GM20000 (cell line): ENCODE measurements at regions not wholly inside any gene's neighbourhood (a gene's known extent, or its start where the extent isn't known, plus 50 kb on each side); places are given as distances from the start of the nearest gene placed in this dataset.

Experiments
- DNase-seq: peaks from one replicate; pipeline ENCODE4 v3.0.0; 2012; ENCODE audit warnings: low spot score
- TF ChIP-seq, protein P1 (sequence below): IDR thresholded peaks from 2 replicates; pipeline ENCODE4 v1.5.1; 2012; ENCODE audit warnings: mild to moderate bottlenecking, control low read depth; ENCODE audit errors: extremely low read depth, missing control alignments

DNA sequence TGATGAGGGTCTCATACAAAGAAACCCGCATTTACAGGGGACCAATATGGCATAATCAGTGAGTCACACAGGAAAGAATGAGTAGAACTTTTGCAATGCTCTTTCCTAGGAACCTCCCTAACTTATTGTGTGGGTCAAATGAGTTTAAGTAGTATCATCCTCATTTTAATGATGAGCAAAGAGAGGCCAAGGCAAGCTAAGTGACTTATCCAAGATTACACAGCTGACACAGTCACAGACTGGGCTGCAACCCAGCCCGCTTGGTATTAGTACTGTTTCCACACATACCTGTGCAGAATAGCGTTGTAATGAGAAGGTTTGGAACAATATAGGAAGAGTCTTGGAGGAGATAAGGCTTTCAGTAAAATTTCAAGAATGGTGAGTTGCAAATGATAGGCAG is 91.0 kb upstream of the PPP1R2C start:
- DNase-seq, result no peak
- TF ChIP-seq, protein P1, sequence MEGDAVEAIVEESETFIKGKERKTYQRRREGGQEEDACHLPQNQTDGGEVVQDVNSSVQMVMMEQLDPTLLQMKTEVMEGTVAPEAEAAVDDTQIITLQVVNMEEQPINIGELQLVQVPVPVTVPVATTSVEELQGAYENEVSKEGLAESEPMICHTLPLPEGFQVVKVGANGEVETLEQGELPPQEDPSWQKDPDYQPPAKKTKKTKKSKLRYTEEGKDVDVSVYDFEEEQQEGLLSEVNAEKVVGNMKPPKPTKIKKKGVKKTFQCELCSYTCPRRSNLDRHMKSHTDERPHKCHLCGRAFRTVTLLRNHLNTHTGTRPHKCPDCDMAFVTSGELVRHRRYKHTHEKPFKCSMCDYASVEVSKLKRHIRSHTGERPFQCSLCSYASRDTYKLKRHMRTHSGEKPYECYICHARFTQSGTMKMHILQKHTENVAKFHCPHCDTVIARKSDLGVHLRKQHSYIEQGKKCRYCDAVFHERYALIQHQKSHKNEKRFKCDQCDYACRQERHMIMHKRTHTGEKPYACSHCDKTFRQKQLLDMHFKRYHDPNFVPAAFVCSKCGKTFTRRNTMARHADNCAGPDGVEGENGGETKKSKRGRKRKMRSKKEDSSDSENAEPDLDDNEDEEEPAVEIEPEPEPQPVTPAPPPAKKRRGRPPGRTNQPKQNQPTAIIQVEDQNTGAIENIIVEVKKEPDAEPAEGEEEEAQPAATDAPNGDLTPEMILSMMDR, result no peak

DNA sequence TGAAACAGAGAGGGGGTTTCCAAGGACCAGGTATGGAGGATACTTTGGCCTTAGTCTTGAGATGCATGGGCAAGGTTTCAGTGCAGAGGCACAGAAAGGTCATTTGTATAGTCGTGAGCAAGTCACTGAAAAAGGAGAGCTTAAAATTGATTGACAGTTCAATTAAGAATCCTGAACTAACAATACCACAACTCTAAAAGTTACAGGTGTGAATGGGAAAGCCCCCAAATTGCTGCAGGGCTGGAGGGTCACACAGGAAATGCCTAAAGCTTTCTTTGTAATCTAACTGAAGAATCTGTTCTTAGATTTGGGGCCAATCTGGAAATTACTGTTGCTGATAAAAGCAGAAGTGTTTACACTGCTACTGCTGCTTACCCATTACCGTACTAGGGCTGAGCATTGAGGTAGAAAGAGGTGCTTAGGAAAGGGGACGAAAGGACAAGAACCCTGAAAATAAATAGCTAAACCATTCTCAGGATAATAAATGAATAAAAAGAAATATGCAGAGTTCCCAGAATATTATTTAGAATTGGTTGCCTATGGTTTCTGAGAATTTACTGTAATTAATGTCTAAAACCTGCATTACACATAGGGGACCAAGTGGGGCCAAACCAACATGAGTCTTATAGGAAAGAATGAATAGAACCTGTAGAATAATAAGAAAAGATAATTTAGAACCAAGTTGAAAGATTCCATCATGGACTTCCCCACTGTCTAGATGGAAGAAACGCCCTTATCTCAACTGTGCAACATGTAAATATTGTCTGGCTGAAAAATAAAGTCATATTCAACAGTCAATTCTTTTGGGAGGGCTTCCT is 91.9 kb upstream of the PPP1R2C start:
- TF ChIP-seq, protein P1, result no peak
- peak; percentile 30 for DNase-seq

DNA sequence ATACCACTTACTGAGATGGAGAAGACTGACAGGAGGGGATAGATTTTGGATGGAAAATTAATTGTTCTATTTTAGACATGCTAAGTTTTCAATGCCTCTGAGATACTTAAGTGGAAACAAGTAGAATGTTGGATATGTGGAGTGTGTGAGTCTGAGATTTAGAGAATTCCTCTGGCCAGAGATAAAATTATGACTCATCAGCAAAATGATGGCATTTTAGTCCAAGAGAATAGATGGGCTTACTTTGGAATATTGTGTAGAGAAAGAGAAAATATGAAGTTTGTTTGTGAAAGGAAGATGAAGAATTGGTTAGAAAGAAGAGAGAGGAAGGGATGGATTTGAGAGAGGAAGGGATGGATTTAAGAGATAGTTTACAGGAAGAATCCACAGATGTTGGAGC is 108.6 kb upstream of the PPP1R2C start:
- DNase-seq, result no peak
- TF ChIP-seq, protein P1, result no peak

DNA sequence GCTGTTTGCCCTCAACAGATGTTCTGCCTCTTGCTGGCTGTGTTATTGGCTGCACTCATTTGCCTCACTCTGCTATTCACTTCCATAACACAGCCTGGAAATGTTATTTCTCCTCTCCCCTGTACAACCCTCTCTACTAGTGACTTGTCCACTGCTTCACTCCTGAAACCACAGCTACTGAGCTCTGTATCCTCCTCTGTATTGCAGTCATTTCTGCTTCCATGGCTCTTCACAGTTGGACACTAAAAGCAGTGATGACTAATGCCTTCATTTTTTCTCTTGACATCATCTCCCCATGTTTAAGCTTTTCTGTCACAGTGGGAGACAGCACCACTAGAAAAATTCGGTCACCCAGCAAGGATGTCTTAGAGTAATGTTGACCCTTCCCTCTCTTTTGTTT is 123.0 kb upstream of the PPP1R2C start:
- DNase-seq, result no peak
- TF ChIP-seq, protein P1, result no peak

DNA sequence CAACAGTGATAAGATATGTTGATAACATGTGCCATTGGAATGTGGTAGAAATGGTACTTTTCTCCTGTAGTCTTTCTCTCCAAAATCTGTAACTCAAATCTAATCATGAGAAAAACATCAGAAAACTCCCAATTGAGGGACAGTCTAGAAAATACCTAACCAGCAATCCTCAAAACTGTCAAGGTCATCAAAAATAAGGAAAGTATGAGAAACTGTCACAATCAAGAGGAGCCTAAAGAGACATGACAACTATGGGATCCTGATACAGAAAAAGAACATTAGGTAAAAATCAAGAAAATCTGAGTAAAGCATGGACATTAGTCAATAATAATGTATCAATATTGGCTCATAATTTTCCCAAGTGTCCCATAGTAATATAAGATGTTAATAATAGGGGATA is 124.5 kb upstream of the PPP1R2C start:
- no peak for DNase-seq
- TF ChIP-seq, protein P1, result no peak

DNA sequence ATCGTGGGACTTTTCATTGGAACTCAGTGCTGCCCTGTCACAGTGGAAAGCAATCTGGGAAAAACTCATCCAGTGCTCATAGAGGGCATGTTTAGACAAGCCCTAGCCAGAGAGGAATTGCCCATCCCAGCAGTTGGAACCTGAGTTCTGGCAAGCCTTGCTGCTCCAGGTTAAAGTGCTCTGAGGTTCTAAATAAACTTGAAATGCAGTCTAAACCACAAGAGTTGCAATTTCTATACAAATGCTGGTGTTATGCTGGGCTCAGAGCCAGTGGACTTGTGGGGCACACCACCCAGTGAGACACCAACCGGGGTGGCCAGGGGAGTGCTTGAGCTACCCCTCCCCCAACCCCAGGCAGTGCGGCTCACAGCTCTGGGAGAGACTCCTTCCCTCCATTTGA is 142.8 kb upstream of the PPP1R2C start:
- DNase-seq, result no peak
- TF ChIP-seq, protein P1, result no peak

DNA sequence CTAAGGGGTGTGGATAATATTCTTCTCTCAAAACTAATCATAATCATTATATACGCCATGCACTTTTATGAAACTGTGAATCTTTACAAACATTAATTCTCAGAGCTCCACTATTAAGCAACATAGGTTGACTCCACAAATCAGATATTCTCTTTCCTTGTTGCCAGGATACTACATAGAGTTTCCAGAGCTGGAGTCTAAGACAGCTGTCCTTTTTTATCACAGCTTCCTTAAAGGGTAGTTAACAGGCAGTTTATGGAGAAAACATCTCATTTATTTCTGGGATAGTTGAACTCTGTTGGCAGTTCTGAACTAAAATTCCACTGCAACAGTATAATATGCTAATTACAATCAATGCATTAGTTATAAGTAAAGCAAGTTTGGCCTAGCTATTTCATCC is 152.1 kb upstream of the PPP1R2C start:
- no peak for DNase-seq
- TF ChIP-seq, protein P1, result no peak
